ENCODE measurements at regions not wholly inside any gene's neighbourhood (a gene's known extent, or its start where the extent isn't known, plus 50 kb on each side); places are given as distances from the start of the nearest gene placed in this dataset.

DNA sequence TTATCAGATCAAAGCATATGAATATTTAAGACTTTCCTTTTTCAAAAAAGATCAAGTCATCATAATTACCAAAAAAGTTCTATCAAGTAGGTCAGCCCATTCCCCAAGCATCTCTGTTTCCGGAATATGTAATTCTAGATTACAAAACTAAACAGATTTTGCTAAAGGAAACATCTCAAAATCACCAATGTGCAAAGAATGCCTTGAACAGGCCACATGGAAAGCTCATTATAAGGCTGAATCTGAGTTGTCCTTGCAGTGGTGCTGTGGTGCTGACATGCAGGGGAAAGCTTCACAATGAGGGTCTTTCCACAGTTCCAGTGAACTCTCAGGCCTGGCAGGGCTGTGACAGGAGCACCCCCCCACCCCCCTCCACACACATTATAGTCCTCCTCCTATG lies 240.9 kb downstream of the OMA1 start:
- H3K4me3 ChIP-seq (ENCODE audit: low read depth, low read length) = no peak overlapping the region
- no peak for TF ChIP-seq CTCF (IDR thresholded peaks at IDR 0.05; ENCODE audit: borderline replicate concordance, insufficient read depth, low read depth, low read length)

DNA sequence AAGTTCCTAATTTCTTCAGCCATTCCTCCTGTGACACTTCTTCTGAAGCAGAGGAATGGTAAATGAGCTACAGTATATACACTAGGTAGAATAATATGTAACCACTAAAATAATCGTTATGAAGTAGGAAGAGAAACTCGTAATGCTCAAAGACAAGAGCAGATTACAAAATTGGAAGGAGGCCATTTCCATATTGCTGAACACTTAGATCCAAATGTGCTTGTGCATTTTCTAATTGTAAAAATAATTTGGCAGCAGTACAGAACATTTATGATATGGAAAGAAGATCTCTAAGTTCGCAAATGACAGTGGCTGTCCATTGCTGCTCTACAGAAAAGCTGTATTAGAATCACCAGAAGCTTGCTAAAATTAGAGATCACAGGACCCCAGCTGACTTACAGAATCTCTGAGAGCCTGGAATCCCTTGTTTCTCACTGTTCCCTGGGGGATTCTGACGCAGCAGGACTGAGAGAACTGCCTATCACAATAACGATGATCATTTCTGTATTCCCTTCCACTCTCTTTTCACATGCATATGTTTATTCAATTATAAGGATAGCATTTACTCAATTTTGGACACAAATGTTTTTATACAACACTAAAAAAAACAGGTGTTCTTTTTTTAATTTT lies 242.1 kb downstream of the OMA1 start:
- no peak for TF ChIP-seq CTCF (IDR thresholded peaks at IDR 0.05; ENCODE audit: borderline replicate concordance, insufficient read depth, low read depth, low read length)
- no peak overlapping the region for H3K4me3 ChIP-seq (ENCODE audit: low read depth, low read length)

- no peak overlapping the region for H3K4me3 ChIP-seq (ENCODE audit: low read depth, low read length)
- TF ChIP-seq CTCF (IDR thresholded peaks at IDR 0.05; ENCODE audit: borderline replicate concordance, insufficient read depth, low read depth, low read length) = no peak
Observed at GRCh38 chr1:58303841-58304240, 242.7 kb downstream of the OMA1 start.

- no peak overlapping the region for H3K4me3 ChIP-seq (ENCODE audit: low read depth, low read length)
- no peak for TF ChIP-seq CTCF (IDR thresholded peaks at IDR 0.05; ENCODE audit: borderline replicate concordance, insufficient read depth, low read depth, low read length)
Observed at GRCh38 chr1:58293388-58293787, 253.1 kb downstream of the OMA1 start.

- no peak overlapping the region for H3K4me3 ChIP-seq (ENCODE audit: low read depth, low read length)
- TF ChIP-seq CTCF (IDR thresholded peaks at IDR 0.05; ENCODE audit: borderline replicate concordance, insufficient read depth, low read depth, low read length) = no peak
Observed at GRCh38 chr1:58290685-58291372, 255.7 kb downstream of the OMA1 start.

DNA sequence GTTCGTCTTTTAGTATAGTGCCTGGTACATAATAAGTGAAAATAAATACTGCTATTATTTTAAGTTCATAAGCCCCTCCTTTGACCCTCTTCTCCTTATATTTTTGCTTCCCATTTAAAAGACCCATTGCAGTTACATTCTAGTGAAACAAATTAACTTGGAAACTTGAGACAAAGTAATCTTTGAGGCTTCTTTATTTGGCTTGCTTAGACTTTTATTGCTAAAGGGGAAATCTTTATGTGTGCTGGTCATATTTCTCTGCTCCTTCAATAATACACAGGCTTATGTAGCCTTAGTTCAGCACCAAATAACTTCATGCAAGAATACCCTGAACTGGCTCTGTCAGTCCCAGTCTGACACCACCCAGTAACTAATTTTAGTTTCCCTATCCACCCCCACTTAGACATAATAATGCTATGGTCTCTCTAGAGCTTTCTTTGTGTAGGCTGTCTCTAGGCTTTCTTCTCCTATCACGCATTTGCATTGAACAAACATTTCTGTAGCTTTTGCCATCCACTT lies 257.8 kb downstream of the OMA1 start:
- no peak for TF ChIP-seq CTCF (IDR thresholded peaks at IDR 0.05; ENCODE audit: borderline replicate concordance, insufficient read depth, low read depth, low read length)

More for the DNA sequence above, 257.8 kb downstream of the OMA1 start:
- H3K4me3 ChIP-seq (ENCODE audit: low read depth, low read length) = no peak overlapping the region
